PC-3 (cell line): ENCODE measurements at regions not wholly inside any gene's neighbourhood (a gene's known extent, or its start where the extent isn't known, plus 50 kb on each side); places are given as distances from the start of the nearest gene placed in this dataset.
"Not testable (repeated sequence)": the region's sequence is repeated elsewhere in the genome, so short reads cannot be mapped to it uniquely, and the experiment has no call there.

Source experiments
- ATAC-seq: fragments of 200-7000 bp; cut with Tn5 transposase; 2 replicates; pipeline ENCODE4 v1.9.1; 2020; ENCODE audit warnings: mild to moderate bottlenecking, moderate library complexity
- BruUV-seq: library from RNA; stranded (reverse); fragments of 400-500 nt; replicated peaks from 2 replicates; lab custom pipeline; 2021; lab: Mats Ljungman, UMichigan
- CTCF ChIA-PET: fragments of 300-600 bp; sonication (Branson Sonifier 250); formaldehyde crosslinking; loops from one replicate; lab custom pipeline; 2022; ENCODE audit warnings: antibody characterized with exemption; lab: Charles Lee
- POLR2A ChIA-PET: fragments of 300-600 bp; sonication (Branson Sonifier 250); formaldehyde crosslinking; loops from one replicate; lab custom pipeline; 2022; ENCODE audit warnings: antibody characterized with exemption; ENCODE audit not compliant: unreplicated experiment; lab: Charles Lee
- DNase-seq: peaks from one replicate; pipeline ENCODE4 v3.0.0-alpha.2; 2015
- H2AFZ ChIP-seq: fragments of 300-600 bp; sonication (generic); 2 replicates; pipeline ENCODE4 v1.6.0; 2016; ENCODE audit warnings: antibody characterized with exemption, low read length
- H3F3A ChIP-seq: fragments of 300-600 bp; sonication (generic); one replicate; pipeline ENCODE4 v1.6.0; 2017; ENCODE audit warnings: antibody characterized with exemption, low read length, control low read depth, mild to moderate bottlenecking; ENCODE audit not compliant: unreplicated experiment
- H3K27ac ChIP-seq: fragments of 300-600 bp; sonication (generic); 2 replicates; pipeline ENCODE4 v1.5.1; 2016; ENCODE audit warnings: mild to moderate bottlenecking, low read length
- H3K27me3 ChIP-seq: fragments of 300-600 bp; sonication (generic); 2 replicates; pipeline ENCODE4 v1.6.1; 2016; ENCODE audit warnings: low read length, mixed read lengths
- H3K36me3 ChIP-seq: fragments of 300-600 bp; sonication (generic); 2 replicates; pipeline ENCODE4 v1.6.1; 2016; ENCODE audit warnings: low read depth, mixed run types, low read length, mixed read lengths
- H3K4me1 ChIP-seq: fragments of 300-600 bp; sonication (generic); 2 replicates; pipeline ENCODE4 v1.5.1; 2016; ENCODE audit warnings: low read length; ENCODE audit not compliant: insufficient read depth
- H3K4me2 ChIP-seq: fragments of 300-600 bp; sonication (generic); 2 replicates; pipeline ENCODE4 v1.6.0; 2016; ENCODE audit warnings: low read length
- H3K4me3 ChIP-seq: fragments of 300-600 bp; sonication (generic); 2 replicates; pipeline ENCODE4 v1.5.1; 2016; ENCODE audit warnings: mild to moderate bottlenecking, low read length, mixed read lengths
- H3K79me2 ChIP-seq: fragments of 300-600 bp; sonication (generic); 2 replicates; pipeline ENCODE4 v1.6.1; 2017; ENCODE audit warnings: low read length, mixed read lengths
- H3K9ac ChIP-seq: fragments of 300-600 bp; sonication (generic); 2 replicates; pipeline ENCODE4 v1.6.0; 2016; ENCODE audit warnings: mild to moderate bottlenecking, low read length
- H3K9me2 ChIP-seq: fragments of 300-600 bp; sonication (generic); replicated peaks from 2 replicates; pipeline ENCODE4 v1.6.1; 2016; ENCODE audit warnings: mixed run types, low read length, mixed read lengths
- H3K9me3 ChIP-seq: fragments of 300-600 bp; sonication (generic); 2 replicates; pipeline ENCODE4 v1.6.1; 2016; ENCODE audit warnings: low read length, mixed read lengths
- H4K20me1 ChIP-seq: fragments of 300-600 bp; sonication (generic); 2 replicates; pipeline ENCODE4 v1.6.1; 2016; ENCODE audit warnings: low read length, mixed read lengths
- EZH2 ChIP-seq: fragments of 300-600 bp; sonication (generic); IDR thresholded peaks from one replicate; pipeline ENCODE4 v1.6.1; 2017; ENCODE audit warnings: antibody characterized with exemption, mild to moderate bottlenecking, low read length; ENCODE audit not compliant: unreplicated experiment
- EZH2phosphoT487 ChIP-seq: fragments of 300-600 bp; sonication (generic); IDR thresholded peaks from 2 replicates; pipeline ENCODE4 v1.6.1; 2018; ENCODE audit warnings: mild to moderate bottlenecking, antibody characterized with exemption, low read length, borderline replicate concordance
- intact Hi-C: fragments of 100-400 bp; cut with micrococcal nuclease; formaldehyde crosslinking; loops from 2 replicates; pipeline ENCODE4 v1.9.0; 2023
- TF ChIP-seq, protein P1 (sequence below): fragments of 300-600 bp; sonication (generic); conservative IDR thresholded peaks from 2 replicates; pipeline ENCODE4 v1.5.1; 2017; ENCODE audit warnings: antibody characterized with exemption, low read depth, mild to moderate bottlenecking, low read length

DNA sequence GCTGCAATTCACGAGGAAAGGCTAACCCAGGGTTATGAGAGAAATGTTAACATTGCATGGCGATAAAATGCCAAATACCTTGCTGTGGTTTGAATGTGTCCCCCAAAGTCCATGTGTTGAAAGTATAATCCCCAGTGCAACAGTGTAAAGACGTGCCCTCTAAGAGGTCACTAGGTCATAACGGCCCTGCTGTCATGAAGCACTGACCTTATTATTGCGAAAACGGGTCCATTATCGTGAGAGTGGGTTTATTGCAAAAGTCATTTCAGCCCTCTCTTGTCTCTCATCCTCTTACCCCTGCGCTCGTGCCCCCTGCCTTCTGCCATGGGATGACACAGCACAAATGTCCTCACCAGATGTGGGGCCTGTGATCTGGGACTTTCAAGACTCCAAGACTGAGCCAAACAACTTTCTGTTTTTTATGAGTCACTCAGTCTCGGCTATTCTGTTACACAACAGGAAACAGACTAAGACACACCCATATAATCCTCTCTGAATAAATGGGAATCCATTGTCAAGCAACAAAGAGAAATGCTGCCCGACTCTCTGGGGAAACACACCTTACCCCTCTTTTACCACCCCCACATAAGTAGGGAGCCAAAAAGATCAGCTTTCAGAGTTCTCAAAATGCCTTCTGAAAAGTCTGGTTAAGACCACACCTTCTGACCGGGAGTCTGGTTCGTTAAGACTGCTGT lies 73.1 kb upstream of the UCN3 start:
- Histone ChIP-seq H3K4me3 (no peak overlapping the region), H3K4me2 (peak overlapping the region; percentile 54), H3K9ac (peak overlapping the region; percentile 63), H2AFZ (peak overlapping the region; percentile 71), H3K36me3 (no peaks in the 10 kb centered on the region), H3K79me2 (no peaks in the 10 kb centered on the region), H3K27ac (peak overlapping the region; percentile 92), H3K4me1 (peaks cover 19% of the 10 kb centered on the region), H4K20me1 (no peaks in the 10 kb centered on the region), H3K9me2 (no peaks in the 10 kb centered on the region), H3K27me3 (no peaks in the 10 kb centered on the region), H3F3A (no peaks in the 10 kb centered on the region), H3K9me3 (no peaks in the 10 kb centered on the region)
- peak; percentile 79 for ATAC-seq
- ChIA-PET CTCF (no interaction called here), POLR2A (no interaction called here)
- intact Hi-C loops = no loop called here
- no TSS peak for BruUV-seq
- TF ChIP-seq EZH2 (no peak), EZH2phosphoT487 (no peak)
- TF ChIP-seq, protein P1, sequence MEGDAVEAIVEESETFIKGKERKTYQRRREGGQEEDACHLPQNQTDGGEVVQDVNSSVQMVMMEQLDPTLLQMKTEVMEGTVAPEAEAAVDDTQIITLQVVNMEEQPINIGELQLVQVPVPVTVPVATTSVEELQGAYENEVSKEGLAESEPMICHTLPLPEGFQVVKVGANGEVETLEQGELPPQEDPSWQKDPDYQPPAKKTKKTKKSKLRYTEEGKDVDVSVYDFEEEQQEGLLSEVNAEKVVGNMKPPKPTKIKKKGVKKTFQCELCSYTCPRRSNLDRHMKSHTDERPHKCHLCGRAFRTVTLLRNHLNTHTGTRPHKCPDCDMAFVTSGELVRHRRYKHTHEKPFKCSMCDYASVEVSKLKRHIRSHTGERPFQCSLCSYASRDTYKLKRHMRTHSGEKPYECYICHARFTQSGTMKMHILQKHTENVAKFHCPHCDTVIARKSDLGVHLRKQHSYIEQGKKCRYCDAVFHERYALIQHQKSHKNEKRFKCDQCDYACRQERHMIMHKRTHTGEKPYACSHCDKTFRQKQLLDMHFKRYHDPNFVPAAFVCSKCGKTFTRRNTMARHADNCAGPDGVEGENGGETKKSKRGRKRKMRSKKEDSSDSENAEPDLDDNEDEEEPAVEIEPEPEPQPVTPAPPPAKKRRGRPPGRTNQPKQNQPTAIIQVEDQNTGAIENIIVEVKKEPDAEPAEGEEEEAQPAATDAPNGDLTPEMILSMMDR = no peak
- DNase-seq = peak; percentile 67

DNA sequence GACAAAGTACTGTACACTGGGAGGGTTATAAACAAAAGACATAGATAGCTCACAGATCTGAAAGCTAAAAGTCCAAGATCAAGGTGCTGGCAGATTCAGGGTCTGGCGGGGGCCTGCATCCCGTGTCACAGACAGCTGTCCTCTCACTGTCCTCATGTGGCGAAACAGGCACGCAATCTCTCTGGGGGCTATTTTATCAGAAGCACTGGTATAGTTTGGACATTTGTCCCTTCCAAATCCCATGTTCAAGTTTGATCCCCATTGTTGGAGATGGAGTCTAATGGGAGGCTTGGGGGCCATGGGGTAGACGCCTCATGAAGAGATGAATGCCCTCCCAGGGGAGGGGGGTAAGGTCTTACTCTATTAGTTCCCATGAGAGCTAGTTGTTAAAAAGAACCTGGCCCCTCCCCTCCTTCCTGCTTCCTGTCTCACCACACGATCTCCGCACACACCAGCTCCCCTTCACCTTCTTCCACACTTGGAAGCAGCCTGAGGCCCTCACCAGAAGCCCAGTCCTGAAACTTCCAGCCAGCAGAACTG lies 72.5 kb upstream of the UCN3 start:
- Histone ChIP-seq H4K20me1 (no peaks in the 10 kb centered on the region), H3K9me2 (no peaks in the 10 kb centered on the region), H3F3A (no peaks in the 10 kb centered on the region), H3K4me3 (no peak overlapping the region), H3K9me3 (no peaks in the 10 kb centered on the region), H3K79me2 (no peaks in the 10 kb centered on the region), H3K27ac (peak overlapping the region; percentile 92), H3K4me2 (peak overlapping the region; percentile 54), H2AFZ (peak overlapping the region; percentile 71), H3K9ac (peak overlapping the region; percentile 63), H3K4me1 (peaks cover 19% of the 10 kb centered on the region), H3K27me3 (no peaks in the 10 kb centered on the region), H3K36me3 (no peaks in the 10 kb centered on the region)
- TF ChIP-seq EZH2phosphoT487 (no peak), EZH2 (no peak)
- TF ChIP-seq, protein P1 = no peak
- no peak for DNase-seq
- no peak for ATAC-seq
- POLR2A ChIA-PET = no interaction called here
- intact Hi-C loops = no loop called here
- CTCF ChIA-PET = interaction anchor here (0.6 kb wide), 1 partner anchor 376 kb away, joined by 3 read pairs; no protein-coding TSS in a partner anchor
- no TSS peak for BruUV-seq

DNA sequence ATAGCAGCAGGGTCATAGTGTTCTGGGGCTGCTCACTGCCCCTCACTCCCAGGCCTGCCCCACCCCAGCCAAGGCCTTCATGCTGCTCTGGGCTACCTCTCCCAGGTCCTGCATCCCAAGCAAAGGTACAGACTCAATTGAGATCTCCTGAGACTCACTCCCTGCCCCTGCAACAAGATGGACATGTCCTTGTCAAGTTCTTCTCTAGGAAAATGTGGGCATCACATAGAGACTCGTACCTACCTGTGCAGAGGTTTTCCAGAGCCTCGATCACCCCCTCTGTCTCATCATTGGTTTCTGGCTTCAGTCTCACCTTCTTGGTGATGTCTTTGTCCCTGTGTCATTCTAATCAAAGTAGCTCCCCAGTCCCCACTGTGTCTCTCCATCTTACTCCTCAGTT lies 71.8 kb upstream of the UCN3 start:
- H3K9ac ChIP-seq, POLR2A ChIA-PET, H3K36me3 ChIP-seq, H3K27me3 ChIP-seq, DNase-seq, H3K9me2 ChIP-seq, H3K4me2 ChIP-seq, CTCF ChIA-PET, H3K9me3 ChIP-seq, H4K20me1 ChIP-seq, intact Hi-C loops, H3K79me2 ChIP-seq, ATAC-seq, H2AFZ ChIP-seq, H3K4me3 ChIP-seq, BruUV-seq, H3F3A ChIP-seq: not testable (repeated sequence)
- peaks cover 19% of the 10 kb centered on the region for H3K4me1 ChIP-seq
- H3K27ac ChIP-seq = peak overlapping the region; percentile 56
